ENCODE measurements at regions not wholly inside any gene's neighbourhood (a gene's known extent, or its start where the extent isn't known, plus 50 kb on each side); places are given as distances from the start of the nearest gene placed in this dataset.

DNA sequence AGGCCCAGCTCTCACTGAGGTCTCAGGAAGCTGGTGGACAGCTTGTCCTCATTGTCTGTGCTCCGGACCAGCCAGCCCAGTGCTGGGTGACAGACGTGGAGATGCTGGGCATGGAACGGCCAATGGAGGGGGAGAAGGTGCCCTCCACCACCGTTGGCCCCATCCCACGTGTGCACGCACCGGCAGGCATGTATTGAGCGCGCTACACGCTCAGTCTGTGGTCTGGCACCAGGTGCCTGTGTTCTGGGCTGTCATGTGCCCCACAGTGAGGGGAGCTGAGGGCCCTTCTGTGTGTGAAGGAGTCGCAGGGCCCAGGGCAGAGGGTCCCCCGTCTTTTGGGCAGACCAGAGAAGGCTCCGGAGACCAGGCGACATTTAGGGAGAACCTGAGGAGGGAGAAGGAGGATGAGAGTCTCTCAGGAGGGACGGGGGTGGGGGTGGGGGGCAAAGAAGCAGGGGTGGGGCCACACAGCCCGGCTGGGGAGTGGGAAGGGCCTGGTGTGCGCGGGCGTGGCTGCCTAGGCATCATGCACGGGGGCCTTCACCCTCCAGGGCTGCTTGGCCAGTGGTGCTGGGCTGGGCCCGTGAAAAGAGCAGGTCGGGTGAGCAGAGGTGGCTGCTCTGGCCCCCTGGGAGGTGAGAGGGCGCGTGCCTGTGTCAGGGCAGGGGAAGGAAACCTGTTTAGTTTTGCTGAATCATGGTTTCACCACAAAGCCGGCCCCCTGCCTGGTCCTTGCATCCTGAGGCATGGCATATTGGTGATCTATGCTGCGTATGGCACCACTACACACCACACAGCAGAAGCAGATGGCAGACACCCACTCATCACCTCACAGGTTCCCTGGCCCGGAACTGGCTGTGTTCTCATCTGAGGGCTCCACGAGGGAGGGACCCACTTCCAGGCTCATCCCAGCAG, 86.7 kb upstream of the TTC34 start:
- DNase-seq (ENCODE audit: low read depth) = no peak
- TF ChIP-seq, protein P1, sequence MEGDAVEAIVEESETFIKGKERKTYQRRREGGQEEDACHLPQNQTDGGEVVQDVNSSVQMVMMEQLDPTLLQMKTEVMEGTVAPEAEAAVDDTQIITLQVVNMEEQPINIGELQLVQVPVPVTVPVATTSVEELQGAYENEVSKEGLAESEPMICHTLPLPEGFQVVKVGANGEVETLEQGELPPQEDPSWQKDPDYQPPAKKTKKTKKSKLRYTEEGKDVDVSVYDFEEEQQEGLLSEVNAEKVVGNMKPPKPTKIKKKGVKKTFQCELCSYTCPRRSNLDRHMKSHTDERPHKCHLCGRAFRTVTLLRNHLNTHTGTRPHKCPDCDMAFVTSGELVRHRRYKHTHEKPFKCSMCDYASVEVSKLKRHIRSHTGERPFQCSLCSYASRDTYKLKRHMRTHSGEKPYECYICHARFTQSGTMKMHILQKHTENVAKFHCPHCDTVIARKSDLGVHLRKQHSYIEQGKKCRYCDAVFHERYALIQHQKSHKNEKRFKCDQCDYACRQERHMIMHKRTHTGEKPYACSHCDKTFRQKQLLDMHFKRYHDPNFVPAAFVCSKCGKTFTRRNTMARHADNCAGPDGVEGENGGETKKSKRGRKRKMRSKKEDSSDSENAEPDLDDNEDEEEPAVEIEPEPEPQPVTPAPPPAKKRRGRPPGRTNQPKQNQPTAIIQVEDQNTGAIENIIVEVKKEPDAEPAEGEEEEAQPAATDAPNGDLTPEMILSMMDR (IDR thresholded peaks at IDR 0.05; ENCODE audit: control insufficient read depth, extremely low read depth, insufficient read depth) = no peak

DNA sequence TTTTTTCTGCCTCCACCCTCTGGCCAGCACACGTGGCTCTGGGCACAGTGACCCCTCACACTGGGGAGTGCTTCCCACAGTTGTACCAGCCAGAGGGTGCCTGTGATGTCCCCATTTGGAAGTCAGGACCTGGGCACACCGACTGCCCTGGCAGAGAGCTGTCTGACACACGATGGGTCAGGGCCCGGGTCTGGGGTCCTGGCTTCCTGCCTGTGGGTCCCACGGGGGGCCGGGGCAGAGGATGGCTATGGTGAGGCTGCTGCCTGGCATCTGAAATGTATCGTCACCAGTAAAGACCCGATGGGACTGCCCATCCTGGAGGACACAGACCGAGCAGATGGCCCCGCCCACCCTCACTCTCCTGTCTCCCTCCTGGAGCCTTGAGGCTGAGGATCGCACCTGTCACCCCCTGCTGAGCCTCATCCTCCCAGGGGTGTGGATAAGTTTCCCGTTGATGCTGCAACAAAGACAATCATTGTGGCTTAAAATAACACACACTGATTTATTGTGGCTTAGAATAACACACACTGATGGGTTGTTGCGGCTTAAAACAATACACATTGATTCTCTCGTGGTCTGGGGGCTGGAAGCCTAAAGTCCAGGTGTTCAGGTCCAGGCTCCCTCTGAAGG, 88.8 kb upstream of the TTC34 start:
- H3K4me3 ChIP-seq (ENCODE audit: low read depth, low read length) = no peak overlapping the region
- TF ChIP-seq, protein P1 (IDR thresholded peaks at IDR 0.05; ENCODE audit: control insufficient read depth, extremely low read depth, insufficient read depth) = no peak

More for the DNA sequence above, 86.7 kb upstream of the TTC34 start:
- no peak overlapping the region for H3K4me3 ChIP-seq (ENCODE audit: low read depth, low read length)

DNA sequence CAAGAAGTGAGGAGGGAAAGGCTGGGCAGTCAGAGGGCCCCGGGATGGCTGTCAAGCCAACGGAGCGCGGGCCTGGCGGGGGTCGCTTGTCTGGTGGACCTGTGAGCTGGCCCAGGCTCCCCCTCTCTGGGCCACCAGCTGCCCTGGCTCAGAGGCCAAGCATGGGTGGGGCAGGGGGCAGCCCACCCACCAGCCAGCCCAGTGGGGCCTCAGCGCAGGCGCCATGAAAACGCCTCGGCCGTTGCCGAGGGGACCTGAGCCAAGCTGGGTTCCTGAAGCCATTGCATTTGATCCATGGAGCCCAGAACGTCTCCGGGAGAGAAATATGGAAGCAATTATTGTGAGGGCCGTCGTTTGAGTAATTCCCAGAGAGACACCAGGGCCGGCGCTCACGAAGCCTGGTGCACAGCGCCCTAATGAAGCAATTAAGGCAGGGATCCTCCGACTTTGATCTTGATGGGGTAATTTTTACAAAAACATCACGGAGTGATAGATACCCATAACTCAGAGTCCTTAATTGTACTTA, 90.5 kb upstream of the TTC34 start:
- TF ChIP-seq, protein P1 (IDR thresholded peaks at IDR 0.05; ENCODE audit: control insufficient read depth, extremely low read depth, insufficient read depth) = no peak
- no peak for DNase-seq (ENCODE audit: low read depth)
- no peak overlapping the region for H3K4me3 ChIP-seq (ENCODE audit: low read depth, low read length)

More for the DNA sequence above, 88.8 kb upstream of the TTC34 start:
- no peak for DNase-seq (ENCODE audit: low read depth)

DNA sequence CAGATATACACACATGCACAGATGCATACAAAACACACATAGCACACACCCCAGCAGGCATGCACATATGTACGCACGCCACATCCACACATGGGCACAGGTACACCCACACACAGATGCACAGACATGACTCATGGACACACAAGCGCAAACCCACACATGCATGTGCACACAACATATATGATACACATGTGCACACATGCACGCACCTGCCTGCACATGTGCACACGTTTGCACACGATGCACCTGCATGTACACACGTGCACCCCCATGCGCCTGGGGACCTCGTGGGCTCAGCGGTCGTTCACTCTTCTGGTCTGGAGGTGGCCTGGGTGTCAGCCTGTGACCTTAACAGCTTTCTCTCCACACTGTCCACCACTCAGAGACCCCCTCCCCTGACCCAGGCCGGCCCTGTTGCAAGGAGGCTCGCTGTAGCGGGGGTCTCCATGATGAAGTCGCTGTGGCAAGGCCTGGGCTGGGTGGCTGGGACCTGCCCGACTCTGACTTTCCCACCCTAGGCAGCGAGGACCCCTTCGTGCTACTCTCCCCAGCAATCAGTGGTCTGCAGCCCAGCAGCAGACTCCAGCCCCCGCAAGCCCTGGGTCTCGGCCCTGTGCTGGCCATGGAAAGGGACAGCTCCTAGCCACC, 92.1 kb upstream of the TTC34 start:
- no peak overlapping the region for H3K4me3 ChIP-seq (ENCODE audit: low read depth, low read length)
- DNase-seq (ENCODE audit: low read depth) = no peak
- TF ChIP-seq, protein P1 (IDR thresholded peaks at IDR 0.05; ENCODE audit: control insufficient read depth, extremely low read depth, insufficient read depth) = no peak

DNA sequence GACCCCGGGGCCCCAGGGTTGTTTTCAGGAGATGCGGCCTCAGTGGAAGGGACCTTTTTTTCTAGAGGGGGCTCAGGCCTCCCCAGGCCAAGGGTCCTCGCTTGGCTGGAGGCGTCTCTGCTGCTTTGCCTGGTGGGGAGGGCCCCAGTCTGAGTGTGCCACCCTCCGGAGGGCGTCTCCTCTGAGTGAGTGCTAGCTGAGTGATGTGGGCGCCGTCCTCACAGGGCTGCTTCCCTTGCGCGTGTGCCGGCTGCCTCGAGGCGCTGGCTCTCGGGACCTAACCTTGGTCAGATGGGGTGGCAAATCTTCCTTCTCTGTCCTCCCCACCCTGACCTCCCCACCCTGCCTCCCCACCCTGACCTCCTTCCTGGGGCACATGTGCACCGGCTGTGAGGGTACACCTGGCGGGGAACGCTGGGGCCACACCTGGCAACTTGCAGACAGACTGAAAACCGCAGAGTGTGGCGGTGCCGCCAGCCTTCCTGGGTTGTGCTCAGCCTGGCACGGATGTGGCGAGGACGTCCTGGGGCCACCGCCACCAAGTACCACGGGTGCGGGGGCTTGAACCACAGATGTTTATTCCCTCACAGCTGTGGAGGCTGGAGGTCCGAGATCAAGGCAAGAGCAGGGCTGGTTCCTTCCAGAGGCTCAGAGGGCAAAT, 93.0 kb upstream of the TTC34 start:
- DNase-seq (ENCODE audit: low read depth) = no peak
- H3K4me3 ChIP-seq (ENCODE audit: low read depth, low read length) = no peak overlapping the region
- TF ChIP-seq, protein P1 (IDR thresholded peaks at IDR 0.05; ENCODE audit: control insufficient read depth, extremely low read depth, insufficient read depth) = no peak

DNA sequence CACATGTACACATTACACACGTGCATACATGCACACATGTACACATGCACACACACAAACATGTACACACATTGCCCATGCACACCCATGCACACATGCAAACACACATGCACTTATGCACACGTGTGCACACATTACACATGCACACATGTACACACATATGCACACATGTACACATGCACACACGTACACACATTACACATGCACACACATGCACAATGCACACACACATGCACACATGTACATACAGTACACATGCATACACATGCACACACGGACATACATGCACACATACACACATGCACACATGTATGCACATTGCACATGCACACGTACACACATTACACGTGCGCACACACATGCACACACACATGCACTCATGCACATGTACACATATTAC, 95.3 kb upstream of the TTC34 start:
- no peak for DNase-seq (ENCODE audit: low read depth)
- TF ChIP-seq, protein P1 (IDR thresholded peaks at IDR 0.05; ENCODE audit: control insufficient read depth, extremely low read depth, insufficient read depth) = no peak
- no peak overlapping the region for H3K4me3 ChIP-seq (ENCODE audit: low read depth, low read length)
